DMS153 (cell line): ENCODE measurements at regions not wholly inside any gene's neighbourhood (a gene's known extent, or its start where the extent isn't known, plus 50 kb on each side); places are given as distances from the start of the nearest gene placed in this dataset.
"Not testable (repeated sequence)": the region's sequence is repeated elsewhere in the genome, so short reads cannot be mapped to it uniquely, and the experiment has no call there.

ENCODE experiments used
- DNase-seq: peaks from one replicate; lab custom pipeline; 2025; lab: John Stamatoyannopoulos, UW

GRCh38 chr3:80734920-80735319 is 967.1 kb upstream of the ROBO1 start:
- no peak for DNase-seq

GRCh38 chr3:80734483-80734882 is 966.7 kb upstream of the ROBO1 start:
- no peak for DNase-seq

- DNase-seq: no peak
Observed at GRCh38 chr3:80733522-80734176, 965.9 kb upstream of the ROBO1 start.

- DNase-seq: not testable (repeated sequence)
Observed at GRCh38 chr3:80727561-80727960, 959.8 kb upstream of the ROBO1 start.

GRCh38 chr3:80709597-80710322 is 942.0 kb upstream of the ROBO1 start:
- DNase-seq: not testable (repeated sequence)

- no peak for DNase-seq
Observed at GRCh38 chr3:80705290-80705689, 937.5 kb upstream of the ROBO1 start.

- no peak for DNase-seq
Observed at GRCh38 chr3:80701349-80701748, 933.6 kb upstream of the ROBO1 start.

GRCh38 chr3:80697291-80697690 is 929.5 kb upstream of the ROBO1 start:
- DNase-seq: no peak

- DNase-seq: no peak
Observed at GRCh38 chr3:80696280-80696679, 928.5 kb upstream of the ROBO1 start.

GRCh38 chr3:80688814-80689213 is 921.0 kb upstream of the ROBO1 start:
- DNase-seq: no peak

- DNase-seq: no peak
Observed at GRCh38 chr3:80682951-80683350, 915.2 kb upstream of the ROBO1 start.

GRCh38 chr3:80682235-80682634 is 914.4 kb upstream of the ROBO1 start:
- no peak for DNase-seq

GRCh38 chr3:80677796-80678195 is 910.0 kb upstream of the ROBO1 start:
- DNase-seq: no peak

- DNase-seq: no peak
Observed at GRCh38 chr3:80676866-80677265, 909.1 kb upstream of the ROBO1 start.

GRCh38 chr3:80676261-80676660 is 908.5 kb upstream of the ROBO1 start:
- DNase-seq: no peak

- no peak for DNase-seq
Observed at GRCh38 chr3:80675790-80676189, 908.0 kb upstream of the ROBO1 start.

GRCh38 chr3:80668600-80669294 is 900.9 kb upstream of the ROBO1 start:
- no peak for DNase-seq

- DNase-seq: no peak
Observed at GRCh38 chr3:80668100-80668499, 900.3 kb upstream of the ROBO1 start.

GRCh38 chr3:80663426-80663825 is 895.6 kb upstream of the ROBO1 start:
- no peak for DNase-seq

- no peak for DNase-seq
Observed at GRCh38 chr3:80655216-80655615, 887.4 kb upstream of the ROBO1 start.

GRCh38 chr3:80649170-80649569 is 881.4 kb upstream of the ROBO1 start:
- no peak for DNase-seq

GRCh38 chr3:80643421-80643820 is 875.6 kb upstream of the ROBO1 start:
- no peak for DNase-seq
